H1 (cell line): ENCODE measurements at regions not wholly inside any gene's neighbourhood (a gene's known extent, or its start where the extent isn't known, plus 50 kb on each side); places are given as distances from the start of the nearest gene placed in this dataset.

Experiments
- CHD7 ChIP-seq: fragments of 300-600 bp; sonication (generic); IDR thresholded peaks from 2 replicates; pipeline ENCODE4 v1.7.1; 2012; ENCODE audit warnings: low read length, moderate library complexity, mild to moderate bottlenecking, inconsistent platforms; ENCODE audit not compliant: insufficient replicate concordance
- CTBP2 ChIP-seq: IDR thresholded peaks from 2 replicates; pipeline ENCODE4 v1.7.0; 2011; ENCODE audit warnings: borderline replicate concordance, mild to moderate bottlenecking, moderate library complexity, mixed read lengths, low read length; ENCODE audit not compliant: insufficient read depth, insufficient read length
- FOSL1 ChIP-seq: IDR thresholded peaks from 2 replicates; pipeline ENCODE4 v1.6.1; 2011; ENCODE audit warnings: mild to moderate bottlenecking, low read depth, low read length, moderate library complexity; ENCODE audit not compliant: insufficient read depth
- RNF2 ChIP-seq: fragments of 200-900, 300-1000 bp; sonication (generic); IDR thresholded peaks from 2 replicates; pipeline ENCODE4 v1.7.1; 2016; ENCODE audit warnings: borderline replicate concordance, low read depth, mild to moderate bottlenecking, antibody characterized with exemption, low read length; ENCODE audit not compliant: poor library complexity, severe bottlenecking; ENCODE audit errors: missing control alignments
- USF2 ChIP-seq: IDR thresholded peaks from 2 replicates; pipeline ENCODE4 v1.6.1; 2011; ENCODE audit warnings: low read length, improper control_type of control experiment

- TF ChIP-seq FOSL1 = no peak
- no peak for TF ChIP-seq CTBP2
- peak; percentile 88 for TF ChIP-seq CHD7
- TF ChIP-seq RNF2 = no peak
- no peak for TF ChIP-seq USF2
Measured at GRCh38 chr2:204205538-204205937, 269.0 kb downstream of the ICOS start (continued).
